ENCODE measurements at regions not wholly inside any gene's neighbourhood (a gene's known extent, or its start where the extent isn't known, plus 50 kb on each side); places are given as distances from the start of the nearest gene placed in this dataset.

GRCh38 chr10:89915021-89915420 lies 213.6 kb downstream of the KIF20B start:
- no peak for TF ChIP-seq CTCF (IDR thresholded peaks at IDR 0.05; ENCODE audit: extremely low read depth, insufficient read depth, missing control alignments)
- no peak for DNase-seq (ENCODE audit: low spot score)
- in situ Hi-C loops (cut with MboI; ENCODE audit: low pct_unique_long_range_greater_than_20kb, low sequenced_read_pairs, unreplicated experiment), result no loop called here

- in situ Hi-C loops (cut with MboI; ENCODE audit: low pct_unique_long_range_greater_than_20kb, low sequenced_read_pairs, unreplicated experiment), result no loop called here
- TF ChIP-seq CTCF (IDR thresholded peaks at IDR 0.05; ENCODE audit: extremely low read depth, insufficient read depth, missing control alignments), result no peak
Observed at GRCh38 chr10:89915968-89916367, 214.6 kb downstream of the KIF20B start.

GRCh38 chr10:89916468-89917215 lies 215.3 kb downstream of the KIF20B start:
- no peak for DNase-seq (ENCODE audit: low spot score)
- in situ Hi-C loops (cut with MboI; ENCODE audit: low pct_unique_long_range_greater_than_20kb, low sequenced_read_pairs, unreplicated experiment), result no loop called here
- TF ChIP-seq CTCF (IDR thresholded peaks at IDR 0.05; ENCODE audit: extremely low read depth, insufficient read depth, missing control alignments), result no peak

More at GRCh38 chr10:89915968-89916367, 214.6 kb downstream of the KIF20B start:
- no peak for DNase-seq (ENCODE audit: low spot score)

GRCh38 chr10:89921403-89921802 lies 220.0 kb downstream of the KIF20B start:
- no peak for DNase-seq (ENCODE audit: low spot score)
- in situ Hi-C loops (cut with MboI; ENCODE audit: low pct_unique_long_range_greater_than_20kb, low sequenced_read_pairs, unreplicated experiment), result no loop called here
- TF ChIP-seq CTCF (IDR thresholded peaks at IDR 0.05; ENCODE audit: extremely low read depth, insufficient read depth, missing control alignments), result no peak

- no peak for DNase-seq (ENCODE audit: low spot score)
- no peak for TF ChIP-seq CTCF (IDR thresholded peaks at IDR 0.05; ENCODE audit: extremely low read depth, insufficient read depth, missing control alignments)
- in situ Hi-C loops (cut with MboI; ENCODE audit: low pct_unique_long_range_greater_than_20kb, low sequenced_read_pairs, unreplicated experiment), result no loop called here
Observed at GRCh38 chr10:89923661-89924060, 222.3 kb downstream of the KIF20B start.

- in situ Hi-C loops (cut with MboI; ENCODE audit: low pct_unique_long_range_greater_than_20kb, low sequenced_read_pairs, unreplicated experiment), result no loop called here
- TF ChIP-seq CTCF (IDR thresholded peaks at IDR 0.05; ENCODE audit: extremely low read depth, insufficient read depth, missing control alignments), result no peak
- no peak for DNase-seq (ENCODE audit: low spot score)
Observed at GRCh38 chr10:89924261-89924660, 222.9 kb downstream of the KIF20B start.
